OCI-LY7 (cell line): ENCODE measurements at regions not wholly inside any gene's neighbourhood (a gene's known extent, or its start where the extent isn't known, plus 50 kb on each side); places are given as distances from the start of the nearest gene placed in this dataset.

Source experiments
- BruUV-seq: library from RNA; stranded (reverse); fragments of 400-500 nt; replicated peaks from 2 replicates; lab custom pipeline; 2021; lab: Mats Ljungman, UMichigan
- CTCF ChIA-PET: fragments of 300-600 bp; sonication (Branson Sonifier 250); formaldehyde crosslinking; loops from one replicate; lab custom pipeline; 2022; ENCODE audit warnings: antibody characterized with exemption; ENCODE audit not compliant: unreplicated experiment; lab: Charles Lee
- POLR2A ChIA-PET: fragments of 300-600 bp; sonication (Branson Sonifier 250); formaldehyde crosslinking; loops from one replicate; lab custom pipeline; 2022; ENCODE audit warnings: antibody characterized with exemption; lab: Charles Lee
- DNase-seq: peaks from one replicate; pipeline ENCODE4 v3.0.0-alpha.2; 2015; ENCODE audit warnings: low spot score
- H2AFZ ChIP-seq: fragments of 200-600 bp; sonication (generic), shearing (Covaris generic); 2 replicates; pipeline ENCODE4 v1.6.1; 2014; ENCODE audit warnings: mild to moderate bottlenecking, antibody characterized with exemption, low read length, moderate library complexity
- H3K27ac ChIP-seq: fragments of 200-600 bp; sonication (generic); 2 replicates; pipeline ENCODE4 v1.5.1; 2014; ENCODE audit warnings: mixed run types, low read depth, mild to moderate bottlenecking, moderate library complexity, low read length, inconsistent platforms; ENCODE audit not compliant: poor library complexity, severe bottlenecking
- H3K36me3 ChIP-seq: fragments of 200-600 bp; sonication (generic); 2 replicates; pipeline ENCODE4 v1.6.1; 2014; ENCODE audit warnings: mild to moderate bottlenecking, antibody characterized with exemption, low read length, moderate library complexity, mixed read lengths; ENCODE audit not compliant: insufficient read depth
- H3K4me1 ChIP-seq: fragments of 200-600 bp; sonication (generic); 2 replicates; pipeline ENCODE4 v1.5.1; 2014; ENCODE audit warnings: mild to moderate bottlenecking, low read length; ENCODE audit not compliant: insufficient read depth, poor library complexity, severe bottlenecking
- H3K4me2 ChIP-seq: fragments of 200-600 bp; sonication (generic); 2 replicates; pipeline ENCODE4 v1.6.1; 2014; ENCODE audit warnings: mild to moderate bottlenecking, low read length
- H3K4me3 ChIP-seq: fragments of 200-600 bp; sonication (generic); 2 replicates; pipeline ENCODE4 v1.5.1; 2014; ENCODE audit warnings: mild to moderate bottlenecking, low read depth, low read length; ENCODE audit not compliant: poor library complexity, severe bottlenecking
- H3K79me2 ChIP-seq: fragments of 200-600 bp; sonication (generic); 2 replicates; pipeline ENCODE4 v1.6.1; 2016; ENCODE audit warnings: low read depth, mild to moderate bottlenecking, low read length, moderate library complexity, mixed read lengths; ENCODE audit not compliant: insufficient read depth
- H3K9me2 ChIP-seq: fragments of 200-600 bp; sonication (generic); 2 replicates; pipeline ENCODE4 v1.6.1; 2016; ENCODE audit warnings: mild to moderate bottlenecking, low read length, mixed read lengths; ENCODE audit not compliant: insufficient read depth
- H3K9me3 ChIP-seq: fragments of 200-600 bp; sonication (generic); 2 replicates; pipeline ENCODE4 v1.6.1; 2014; ENCODE audit warnings: mild to moderate bottlenecking, mixed run types, low read length, mixed read lengths
- H4K20me1 ChIP-seq: fragments of 200-600 bp; sonication (generic); 2 replicates; pipeline ENCODE4 v1.6.1; 2014; ENCODE audit warnings: mild to moderate bottlenecking, antibody characterized with exemption, low read length, moderate library complexity, mixed read lengths; ENCODE audit not compliant: insufficient read depth
- EZH2phosphoT487 ChIP-seq: fragments of 200-600 bp; sonication (generic); IDR thresholded peaks from 2 replicates; pipeline ENCODE4 v1.6.1; 2018; ENCODE audit warnings: low read depth, borderline replicate concordance, mild to moderate bottlenecking, mixed run types, antibody characterized with exemption, low read length, moderate library complexity, mixed read lengths
- intact Hi-C: fragments of 100-400 bp; cut with micrococcal nuclease; formaldehyde crosslinking; loops from one replicate; pipeline ENCODE4 v1.10.0; 2022; ENCODE audit not compliant: unreplicated experiment
- TF ChIP-seq, protein P1 (sequence below): fragments of 200-600 bp; sonication (generic); conservative IDR thresholded peaks from 2 replicates; pipeline ENCODE4 v1.5.1; 2014; ENCODE audit warnings: mild to moderate bottlenecking, antibody characterized with exemption, low read length, moderate library complexity, mixed read lengths

DNA sequence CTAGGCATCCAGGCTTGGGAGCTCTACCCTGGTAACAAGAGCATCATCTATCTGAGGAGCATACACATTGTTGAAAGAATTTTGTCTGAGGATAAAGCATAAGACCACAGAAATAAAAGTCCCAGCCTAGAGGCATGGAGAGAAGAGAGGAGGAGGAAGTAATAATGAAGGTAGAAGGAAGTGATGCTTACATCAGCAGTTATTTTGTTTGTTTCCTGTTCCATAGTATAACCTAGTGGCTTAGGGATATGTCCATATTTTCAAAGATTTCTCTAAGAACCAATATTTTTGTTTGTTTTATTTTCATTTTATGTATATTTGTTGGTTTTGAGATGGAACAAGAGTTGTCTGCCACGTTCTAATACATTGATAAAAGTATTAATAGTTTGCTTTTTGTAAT is 407.4 kb upstream of the SETBP1 start:
- Histone ChIP-seq H2AFZ (no peak overlapping the region), H3K4me3 (no peak overlapping the region), H3K4me1 (no peaks in the 10 kb centered on the region), H4K20me1 (no peaks in the 10 kb centered on the region), H3K79me2 (no peaks in the 10 kb centered on the region), H3K4me2 (no peak overlapping the region), H3K36me3 (no peaks in the 10 kb centered on the region), H3K27ac (no peak overlapping the region), H3K9me3 (no peaks in the 10 kb centered on the region), H3K9me2 (no peaks in the 10 kb centered on the region)
- no peak for DNase-seq
- BruUV-seq, result no TSS peak
- intact Hi-C loops, result no loop called here
- TF ChIP-seq, protein P1, sequence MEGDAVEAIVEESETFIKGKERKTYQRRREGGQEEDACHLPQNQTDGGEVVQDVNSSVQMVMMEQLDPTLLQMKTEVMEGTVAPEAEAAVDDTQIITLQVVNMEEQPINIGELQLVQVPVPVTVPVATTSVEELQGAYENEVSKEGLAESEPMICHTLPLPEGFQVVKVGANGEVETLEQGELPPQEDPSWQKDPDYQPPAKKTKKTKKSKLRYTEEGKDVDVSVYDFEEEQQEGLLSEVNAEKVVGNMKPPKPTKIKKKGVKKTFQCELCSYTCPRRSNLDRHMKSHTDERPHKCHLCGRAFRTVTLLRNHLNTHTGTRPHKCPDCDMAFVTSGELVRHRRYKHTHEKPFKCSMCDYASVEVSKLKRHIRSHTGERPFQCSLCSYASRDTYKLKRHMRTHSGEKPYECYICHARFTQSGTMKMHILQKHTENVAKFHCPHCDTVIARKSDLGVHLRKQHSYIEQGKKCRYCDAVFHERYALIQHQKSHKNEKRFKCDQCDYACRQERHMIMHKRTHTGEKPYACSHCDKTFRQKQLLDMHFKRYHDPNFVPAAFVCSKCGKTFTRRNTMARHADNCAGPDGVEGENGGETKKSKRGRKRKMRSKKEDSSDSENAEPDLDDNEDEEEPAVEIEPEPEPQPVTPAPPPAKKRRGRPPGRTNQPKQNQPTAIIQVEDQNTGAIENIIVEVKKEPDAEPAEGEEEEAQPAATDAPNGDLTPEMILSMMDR, result no peak
- TF ChIP-seq EZH2phosphoT487, result no peak
- CTCF ChIA-PET, result no interaction called here
- POLR2A ChIA-PET, result no interaction called here

DNA sequence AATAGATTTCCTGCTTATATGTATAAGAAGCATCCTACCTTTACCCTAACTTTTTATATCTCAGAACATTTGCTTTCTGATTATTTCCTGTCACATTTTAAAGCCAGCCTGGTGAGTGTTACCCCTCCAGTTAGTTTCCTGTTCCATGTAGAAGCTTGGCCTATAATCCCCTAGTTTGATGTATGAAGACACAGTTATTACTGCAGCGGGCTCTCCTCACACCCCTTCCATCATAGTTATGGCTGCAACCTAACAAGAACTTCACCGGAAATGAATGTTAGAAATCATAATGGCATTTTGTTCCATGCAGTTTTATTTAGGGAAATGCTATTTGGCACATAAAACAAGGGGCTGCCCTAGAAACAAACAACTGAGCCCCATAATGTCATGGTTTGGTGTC is 400.2 kb upstream of the SETBP1 start:
- BruUV-seq, result no TSS peak
- no peaks in the 10 kb centered on the region for H3K36me3 ChIP-seq
- TF ChIP-seq, protein P1, result no peak
- TF ChIP-seq EZH2phosphoT487, result no peak

DNA sequence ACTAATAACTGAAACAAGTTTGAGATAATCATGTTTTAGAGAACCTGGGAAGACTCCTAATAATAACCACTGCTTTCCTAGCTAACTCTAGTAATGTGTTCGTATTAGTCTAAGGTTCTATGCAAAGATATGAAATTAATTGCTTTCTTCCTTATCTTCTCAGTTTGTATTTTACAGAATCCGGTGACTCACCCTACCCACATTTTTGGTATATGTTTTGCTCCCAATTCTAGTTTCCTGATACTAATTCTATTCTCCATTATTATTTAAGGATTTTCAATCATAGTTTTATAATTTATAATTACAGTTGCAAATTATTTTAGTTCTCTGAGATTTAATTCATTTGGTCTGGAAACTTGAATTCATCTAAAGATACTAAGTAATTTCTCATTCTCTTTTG is 394.6 kb upstream of the SETBP1 start:
- H3K4me1 ChIP-seq, result no peaks in the 10 kb centered on the region
- no peak overlapping the region for H3K27ac ChIP-seq
- H2AFZ ChIP-seq, result no peak overlapping the region
- no TSS peak for BruUV-seq
- DNase-seq, result no peak
- no peak overlapping the region for H3K4me3 ChIP-seq
- POLR2A ChIA-PET, result interaction anchor here (0.7 kb wide), 2 partner anchors 27 to 435 kb away, joined by 3 to 4 read pairs; no protein-coding TSS in a partner anchor
- CTCF ChIA-PET, result no interaction called here
- H3K36me3 ChIP-seq, result no peaks in the 10 kb centered on the region
- TF ChIP-seq, protein P1, result no peak
- TF ChIP-seq EZH2phosphoT487, result no peak
- H3K4me2 ChIP-seq, result no peak overlapping the region
- H3K9me2 ChIP-seq, result no peaks in the 10 kb centered on the region
- no peaks in the 10 kb centered on the region for H3K9me3 ChIP-seq
- intact Hi-C loops, result no loop called here
- no peaks in the 10 kb centered on the region for H3K79me2 ChIP-seq
- no peaks in the 10 kb centered on the region for H4K20me1 ChIP-seq

More for the DNA sequence above, 400.2 kb upstream of the SETBP1 start:
- H3K4me1 ChIP-seq, result no peaks in the 10 kb centered on the region
- no peaks in the 10 kb centered on the region for H4K20me1 ChIP-seq
- POLR2A ChIA-PET, result no interaction called here
- H2AFZ ChIP-seq, result no peak overlapping the region
- H3K9me3 ChIP-seq, result no peaks in the 10 kb centered on the region
- intact Hi-C loops, result no loop called here
- no peak overlapping the region for H3K27ac ChIP-seq
- CTCF ChIA-PET, result no interaction called here
- no peak overlapping the region for H3K4me3 ChIP-seq
- no peaks in the 10 kb centered on the region for H3K9me2 ChIP-seq
- no peak overlapping the region for H3K4me2 ChIP-seq
- no peak for DNase-seq
- H3K79me2 ChIP-seq, result no peaks in the 10 kb centered on the region
